ENCODE measurements at regions not wholly inside any gene's neighbourhood (a gene's known extent, or its start where the extent isn't known, plus 50 kb on each side); places are given as distances from the start of the nearest gene placed in this dataset.

DNA sequence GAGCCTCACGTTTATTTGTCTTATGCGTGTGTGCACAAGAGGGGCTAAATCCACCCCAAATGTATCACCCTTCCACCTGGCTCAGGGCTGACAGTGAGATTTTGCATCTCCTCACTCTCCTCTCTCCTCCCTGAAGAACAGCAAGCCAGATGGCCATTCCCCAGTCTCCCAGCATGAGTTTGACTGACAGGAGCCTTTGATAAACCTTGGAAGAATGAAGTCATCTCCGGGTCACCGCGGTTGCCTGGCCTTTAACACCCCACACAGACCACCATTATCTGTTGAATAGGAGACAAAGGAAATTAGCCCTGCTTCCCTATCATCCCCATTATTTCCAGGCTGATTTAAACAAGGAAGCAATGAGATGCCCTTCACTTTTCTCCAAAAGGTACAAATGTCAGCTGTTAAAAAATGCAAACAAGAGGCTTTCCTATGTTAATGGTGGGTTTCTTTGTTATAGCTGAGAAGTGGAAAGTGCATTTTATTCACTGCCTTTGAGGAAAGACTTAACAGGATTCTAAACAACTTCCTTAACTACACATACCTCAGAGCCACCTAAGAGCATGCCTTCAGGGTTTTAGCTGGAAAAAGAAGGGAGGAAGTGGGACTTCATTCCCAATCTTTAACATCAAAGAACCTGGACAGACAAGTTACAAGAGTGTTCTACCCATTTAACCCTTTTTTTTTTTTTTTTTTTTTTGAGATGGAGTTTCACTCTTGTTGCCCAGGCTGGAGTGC is 524.8 kb upstream of the ID4 start:
- H3K4me3 ChIP-seq (replicated peaks in 1 of 2; ENCODE audit: low read depth in 2 of 2, low read length in 2 of 2), result no peak overlapping the region
- TF ChIP-seq, protein P1, sequence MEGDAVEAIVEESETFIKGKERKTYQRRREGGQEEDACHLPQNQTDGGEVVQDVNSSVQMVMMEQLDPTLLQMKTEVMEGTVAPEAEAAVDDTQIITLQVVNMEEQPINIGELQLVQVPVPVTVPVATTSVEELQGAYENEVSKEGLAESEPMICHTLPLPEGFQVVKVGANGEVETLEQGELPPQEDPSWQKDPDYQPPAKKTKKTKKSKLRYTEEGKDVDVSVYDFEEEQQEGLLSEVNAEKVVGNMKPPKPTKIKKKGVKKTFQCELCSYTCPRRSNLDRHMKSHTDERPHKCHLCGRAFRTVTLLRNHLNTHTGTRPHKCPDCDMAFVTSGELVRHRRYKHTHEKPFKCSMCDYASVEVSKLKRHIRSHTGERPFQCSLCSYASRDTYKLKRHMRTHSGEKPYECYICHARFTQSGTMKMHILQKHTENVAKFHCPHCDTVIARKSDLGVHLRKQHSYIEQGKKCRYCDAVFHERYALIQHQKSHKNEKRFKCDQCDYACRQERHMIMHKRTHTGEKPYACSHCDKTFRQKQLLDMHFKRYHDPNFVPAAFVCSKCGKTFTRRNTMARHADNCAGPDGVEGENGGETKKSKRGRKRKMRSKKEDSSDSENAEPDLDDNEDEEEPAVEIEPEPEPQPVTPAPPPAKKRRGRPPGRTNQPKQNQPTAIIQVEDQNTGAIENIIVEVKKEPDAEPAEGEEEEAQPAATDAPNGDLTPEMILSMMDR (IDR thresholded peaks at IDR 0.05; ENCODE audit: low read depth, low read length), result no peak
- DNase-seq (ENCODE audit: low read depth in 2 of 2), result no peak

DNA sequence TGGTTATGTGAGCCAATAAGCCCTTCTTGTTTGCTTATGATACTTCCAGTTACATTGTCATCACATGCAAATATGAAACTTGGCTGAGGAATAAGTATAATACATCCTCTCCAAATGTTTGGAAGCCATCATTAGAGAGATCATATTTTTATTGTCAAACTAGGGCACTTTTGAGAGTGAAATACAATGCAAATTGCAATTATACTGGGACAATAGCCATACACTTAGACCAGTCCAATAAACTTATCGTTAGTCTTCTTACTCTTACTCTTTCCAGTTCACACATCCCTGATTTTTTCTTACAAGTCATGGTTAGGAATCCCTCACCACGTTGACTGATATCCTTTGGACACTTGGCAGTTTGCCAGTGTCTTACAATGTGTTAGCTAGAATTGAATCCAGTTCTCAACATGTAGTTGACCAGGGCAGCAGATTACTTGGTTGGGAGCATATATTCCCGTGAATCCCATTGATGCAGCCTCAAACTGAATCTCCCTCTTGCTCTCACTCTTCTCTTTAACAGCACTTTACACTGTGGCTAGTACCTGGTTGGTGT is 519.7 kb upstream of the ID4 start:
- DNase-seq (ENCODE audit: low read depth in 2 of 2), result no peak
- H3K4me3 ChIP-seq (replicated peaks in 1 of 2; ENCODE audit: low read depth in 2 of 2, low read length in 2 of 2), result no peak overlapping the region
- TF ChIP-seq, protein P1 (IDR thresholded peaks at IDR 0.05; ENCODE audit: low read depth, low read length), result no peak

DNA sequence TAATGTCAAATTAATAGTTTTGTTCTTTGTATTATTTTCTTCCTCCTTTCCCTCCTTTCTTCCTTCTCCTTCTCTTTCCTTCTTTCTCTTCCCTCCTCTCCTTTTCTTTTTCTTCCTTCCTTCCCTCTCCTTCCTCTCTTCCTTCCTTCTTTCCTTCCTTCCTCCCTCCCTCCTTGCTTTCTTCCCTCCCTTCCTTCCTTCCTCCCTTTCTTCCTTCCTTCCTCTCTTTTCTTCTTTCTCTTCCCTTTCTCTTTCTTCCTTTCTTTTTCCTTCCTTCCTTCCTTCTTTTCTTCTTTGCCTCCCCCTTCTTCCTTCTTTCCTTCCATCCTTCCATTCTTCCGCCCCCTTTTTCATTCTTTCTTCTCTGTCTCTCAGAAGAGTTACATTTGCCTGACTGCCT is 518.2 kb upstream of the ID4 start:
- H3K4me3 ChIP-seq (replicated peaks in 1 of 2; ENCODE audit: low read depth in 2 of 2, low read length in 2 of 2), result no peak overlapping the region
- TF ChIP-seq, protein P1 (IDR thresholded peaks at IDR 0.05; ENCODE audit: low read depth, low read length), result no peak
- DNase-seq (ENCODE audit: low read depth in 2 of 2), result no peak

DNA sequence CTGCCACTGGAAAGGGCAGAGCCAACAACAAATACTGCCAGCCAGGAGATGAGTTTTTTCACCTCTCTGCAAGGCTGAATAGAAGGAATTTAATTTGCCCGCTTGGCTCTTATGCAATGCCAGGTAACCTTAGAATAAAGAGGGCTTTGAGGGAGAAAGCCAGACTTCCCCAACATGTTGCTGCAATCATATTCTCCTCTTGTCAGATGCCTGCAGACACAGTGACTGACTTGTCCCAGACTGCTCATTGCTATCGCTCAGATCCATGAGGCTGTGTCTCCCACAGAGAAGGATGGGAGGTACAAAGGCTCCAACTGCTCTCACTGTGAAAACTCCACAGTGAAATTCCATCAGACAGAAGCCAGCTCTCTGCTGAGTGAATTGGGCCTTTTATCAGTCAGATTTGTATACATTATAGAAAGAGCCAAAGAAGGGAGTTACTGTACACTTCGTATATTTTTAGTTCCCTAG is 517.0 kb upstream of the ID4 start:
- TF ChIP-seq, protein P1 (IDR thresholded peaks at IDR 0.05; ENCODE audit: low read depth, low read length), result no peak
- no peak overlapping the region for H3K4me3 ChIP-seq (replicated peaks in 1 of 2; ENCODE audit: low read depth in 2 of 2, low read length in 2 of 2)
- DNase-seq (ENCODE audit: low read depth in 2 of 2), result no peak

DNA sequence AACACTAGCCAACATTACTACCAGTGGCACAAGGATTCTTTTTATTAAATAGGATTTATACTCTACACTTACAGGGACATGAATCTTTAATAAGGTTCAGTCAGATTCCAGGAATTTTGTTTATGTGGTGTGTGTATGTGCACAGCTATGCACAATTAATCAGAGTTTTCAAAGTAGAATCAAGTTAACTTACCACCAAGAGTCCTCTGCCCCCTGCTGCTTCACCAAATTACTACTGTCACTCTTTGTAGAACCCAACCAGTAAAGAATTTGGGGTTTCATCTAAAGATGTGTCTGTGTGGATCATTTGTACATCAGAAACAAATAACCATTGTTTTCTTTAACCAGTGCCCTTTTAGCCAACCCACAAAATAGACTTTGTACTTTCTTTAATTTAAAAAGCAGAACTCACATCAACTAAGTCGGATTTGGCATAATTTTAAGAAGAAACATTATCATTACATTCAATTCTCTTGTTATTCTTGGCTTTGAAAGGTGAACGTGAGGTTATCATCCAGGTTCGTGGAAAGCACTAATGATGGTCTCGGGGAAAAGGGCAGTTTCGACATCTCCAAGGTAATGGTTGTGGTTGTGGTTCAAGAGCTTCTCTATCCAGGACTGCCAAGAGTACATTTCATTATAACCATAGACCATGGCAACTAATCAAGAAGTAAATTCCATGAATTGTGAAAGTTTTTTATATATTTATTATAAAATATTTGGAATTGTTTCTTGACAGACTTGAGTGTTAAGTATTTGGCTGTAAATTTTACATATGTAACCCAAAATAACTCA is 514.3 kb upstream of the ID4 start:
- TF ChIP-seq, protein P1 (IDR thresholded peaks at IDR 0.05; ENCODE audit: low read depth, low read length), result no peak
- peak in 1 of 2 donors; percentile 55 for DNase-seq (ENCODE audit: low read depth in 2 of 2)

DNA sequence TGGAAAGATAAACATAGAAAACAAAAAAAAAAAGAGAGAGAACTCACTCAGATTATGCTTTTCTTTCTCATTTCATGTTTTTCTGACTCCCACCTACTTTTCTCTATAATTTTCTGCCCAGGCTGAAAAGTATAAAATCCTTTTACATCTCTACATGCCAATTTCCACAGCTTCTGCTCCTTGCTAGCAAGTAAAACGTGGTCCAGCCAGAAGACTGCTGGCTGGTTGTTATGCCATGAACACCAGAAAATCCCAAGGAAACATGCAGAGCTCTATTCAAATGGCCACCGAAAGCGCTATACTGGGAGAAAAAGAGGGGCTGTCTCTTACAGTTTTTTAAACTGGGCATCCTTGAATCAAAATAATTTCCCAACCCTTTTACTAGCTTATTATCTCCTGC is 512.8 kb upstream of the ID4 start:
- TF ChIP-seq, protein P1 (IDR thresholded peaks at IDR 0.05; ENCODE audit: low read depth, low read length), result no peak
- DNase-seq (ENCODE audit: low read depth in 2 of 2), result no peak
- no peak overlapping the region for H3K4me3 ChIP-seq (replicated peaks in 1 of 2; ENCODE audit: low read depth in 2 of 2, low read length in 2 of 2)

More for the DNA sequence above, 514.3 kb upstream of the ID4 start:
- no peak overlapping the region for H3K4me3 ChIP-seq (replicated peaks in 1 of 2; ENCODE audit: low read depth in 2 of 2, low read length in 2 of 2)

All from cardiac fibroblast (primary cell).